ENCODE measurements at regions not wholly inside any gene's neighbourhood (a gene's known extent, or its start where the extent isn't known, plus 50 kb on each side); places are given as distances from the start of the nearest gene placed in this dataset.

DNA sequence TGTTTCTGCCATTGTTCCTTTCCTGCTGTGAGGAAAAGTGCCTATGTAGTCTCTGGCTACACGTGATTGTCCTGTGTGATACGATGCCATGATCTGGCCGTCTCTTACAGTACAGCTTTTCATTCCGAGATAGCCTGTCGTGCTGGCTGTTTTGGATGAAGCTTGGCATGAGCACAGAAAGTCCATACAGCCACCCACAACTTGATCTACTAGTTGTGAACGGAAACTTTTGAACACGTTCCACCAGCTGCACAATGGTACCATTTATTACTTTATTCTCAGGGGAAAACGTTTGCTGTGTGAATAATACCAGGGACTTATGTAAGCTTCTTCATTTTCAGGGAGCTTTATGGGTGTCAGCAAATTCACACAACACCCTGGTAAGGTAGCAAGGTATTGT, 217.6 kb upstream of the ANKRD55 start:
- H3K23ac ChIP-seq (ENCODE audit: insufficient read length, low read depth, low read length) = no peak overlapping the region
- H2BK5ac ChIP-seq (ENCODE audit: insufficient read length, low read length) = no peak overlapping the region
- peaks cover 4% of the 10 kb centered on the region; the same call in 1 of the 2 replicates for H3K27me3 Mint-ChIP-seq (ENCODE audit: low read depth)
- no peak overlapping the region for H2BK20ac ChIP-seq (ENCODE audit: low read depth, low read length, poor library complexity, severe bottlenecking)
- H3K4ac ChIP-seq (ENCODE audit: low read depth, low read length) = no peak overlapping the region
- no peak overlapping the region for H3K27ac ChIP-seq (ENCODE audit: insufficient read length, low read depth, low read length)
- no peaks in the 10 kb centered on the region for H3K4me1 Mint-ChIP-seq
- no peak overlapping the region for H2AK5ac ChIP-seq (ENCODE audit: insufficient read length, low read length)
- H3K79me2 ChIP-seq (ENCODE audit: insufficient read depth, low read length) = no peaks in the 10 kb centered on the region
- H4K20me1 ChIP-seq (ENCODE audit: control insufficient read depth, insufficient read depth, insufficient read length) = no peaks in the 10 kb centered on the region
- WGBS (ENCODE audit: extremely low coverage, insufficient read length, low lambda C conversion rate) = no CpG with 5 or more reads among the region's 8 CpGs
- H3K4me2 ChIP-seq (ENCODE audit: insufficient read depth, insufficient read length, low read length) = no peak overlapping the region
- no peak overlapping the region for H2BK120ac ChIP-seq (ENCODE audit: low read depth, low read length, poor library complexity, severe bottlenecking)
- no peak overlapping the region for H3K18ac ChIP-seq (ENCODE audit: insufficient read length, low read depth, low read length)
- no peak overlapping the region for H4K5ac ChIP-seq (ENCODE audit: insufficient read length, low read depth, low read length)
- H3K9me3 ChIP-seq (ENCODE audit: control insufficient read depth, low read depth, low read length) = no peaks in the 10 kb centered on the region
- no peak overlapping the region for H3K14ac ChIP-seq (ENCODE audit: insufficient read depth, low read length)
- no peak overlapping the region for H4K8ac ChIP-seq (replicated peaks; ENCODE audit: insufficient read length, low read depth, low read length)
- H2BK12ac ChIP-seq (ENCODE audit: insufficient read length, low read depth, low read length) = no peak overlapping the region
- no peaks in the 10 kb centered on the region for H3K79me1 ChIP-seq (ENCODE audit: insufficient read depth, low read depth, low read length, poor library complexity, severe bottlenecking)
- no peak overlapping the region for H3T11ph ChIP-seq (ENCODE audit: low read length)
- no peaks in the 10 kb centered on the region for H3K23me2 ChIP-seq (ENCODE audit: insufficient read length, low read depth, low read length, poor library complexity, severe bottlenecking)
- no peaks in the 10 kb centered on the region for H3K27me3 ChIP-seq (ENCODE audit: insufficient read depth, low read length)
- no peaks in the 10 kb centered on the region for H3K4me1 ChIP-seq (ENCODE audit: insufficient read depth, low read length)
- TF ChIP-seq, protein P1, sequence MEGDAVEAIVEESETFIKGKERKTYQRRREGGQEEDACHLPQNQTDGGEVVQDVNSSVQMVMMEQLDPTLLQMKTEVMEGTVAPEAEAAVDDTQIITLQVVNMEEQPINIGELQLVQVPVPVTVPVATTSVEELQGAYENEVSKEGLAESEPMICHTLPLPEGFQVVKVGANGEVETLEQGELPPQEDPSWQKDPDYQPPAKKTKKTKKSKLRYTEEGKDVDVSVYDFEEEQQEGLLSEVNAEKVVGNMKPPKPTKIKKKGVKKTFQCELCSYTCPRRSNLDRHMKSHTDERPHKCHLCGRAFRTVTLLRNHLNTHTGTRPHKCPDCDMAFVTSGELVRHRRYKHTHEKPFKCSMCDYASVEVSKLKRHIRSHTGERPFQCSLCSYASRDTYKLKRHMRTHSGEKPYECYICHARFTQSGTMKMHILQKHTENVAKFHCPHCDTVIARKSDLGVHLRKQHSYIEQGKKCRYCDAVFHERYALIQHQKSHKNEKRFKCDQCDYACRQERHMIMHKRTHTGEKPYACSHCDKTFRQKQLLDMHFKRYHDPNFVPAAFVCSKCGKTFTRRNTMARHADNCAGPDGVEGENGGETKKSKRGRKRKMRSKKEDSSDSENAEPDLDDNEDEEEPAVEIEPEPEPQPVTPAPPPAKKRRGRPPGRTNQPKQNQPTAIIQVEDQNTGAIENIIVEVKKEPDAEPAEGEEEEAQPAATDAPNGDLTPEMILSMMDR (conservative IDR thresholded peaks at IDR 0.05) = no peak
- no peak overlapping the region for H3K9ac ChIP-seq (ENCODE audit: extremely low read depth, insufficient read length, low read length)
- H3K56ac ChIP-seq (ENCODE audit: insufficient read length, low read depth, low read length) = no peak overlapping the region
- no peaks in the 10 kb centered on the region for H3K36me3 Mint-ChIP-seq (ENCODE audit: insufficient read depth in 1 of 3, low read depth in 3 of 3)
- H4K91ac ChIP-seq (ENCODE audit: insufficient read length, low read depth, low read length) = no peak overlapping the region
- no peak overlapping the region for H2BK15ac ChIP-seq (ENCODE audit: low read depth, low read length)
- no peak overlapping the region for H2AFZ ChIP-seq (ENCODE audit: low read length)
- H3K9me3 Mint-ChIP-seq = no peaks in the 10 kb centered on the region
- no peak overlapping the region for H3K4me3 Mint-ChIP-seq
- DNase-seq = no peak
- no peak overlapping the region for H3K27ac Mint-ChIP-seq

All from H9 (cell line).